ENCODE measurements at regions not wholly inside any gene's neighbourhood (a gene's known extent, or its start where the extent isn't known, plus 50 kb on each side); places are given as distances from the start of the nearest gene placed in this dataset.
"Not testable (repeated sequence)": the region's sequence is repeated elsewhere in the genome, so short reads cannot be mapped to it uniquely, and the experiment has no call there.

DNA sequence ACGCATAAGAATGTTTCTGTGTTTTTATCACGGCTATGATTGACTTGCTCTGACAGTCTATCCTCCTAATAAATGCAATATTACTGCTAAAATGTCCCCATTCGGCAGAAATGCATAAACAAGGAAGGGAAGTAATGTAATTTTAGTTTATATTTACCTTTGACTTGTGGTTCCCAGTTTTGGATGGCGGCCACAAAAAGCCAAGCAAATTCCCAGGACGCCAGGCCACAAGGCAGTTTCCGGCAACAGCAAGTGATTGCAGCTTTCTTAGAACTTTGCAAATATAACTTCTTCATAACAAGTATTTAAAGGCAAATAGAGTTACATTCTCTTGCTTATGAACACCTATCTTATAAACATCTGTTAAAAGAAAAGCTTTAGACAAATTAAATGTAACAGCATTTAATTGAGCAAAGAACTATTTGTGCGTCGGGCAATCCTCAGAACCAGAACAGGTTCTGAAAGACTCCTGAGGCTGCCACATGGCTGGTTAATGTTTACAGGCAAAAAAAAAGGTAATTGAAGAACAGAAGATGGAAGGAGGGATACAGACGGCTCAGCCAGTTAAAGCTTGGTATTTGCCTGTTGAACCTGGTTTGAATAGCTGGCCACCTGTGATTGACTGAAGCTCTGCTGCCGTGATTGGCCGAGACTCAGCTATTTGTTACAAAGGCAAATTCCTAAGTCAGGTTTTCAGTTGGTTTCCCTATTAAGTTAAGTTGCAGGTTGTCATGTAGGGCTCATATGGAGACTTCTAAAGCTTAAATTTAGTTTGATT, 80.8 kb downstream of the C21orf91 start:
- DNase-seq = no peak

GRCh38 chr21:17736072-17736471, 83.1 kb downstream of the C21orf91 start:
- no peak for DNase-seq

GRCh38 chr21:17733209-17733608, 85.9 kb downstream of the C21orf91 start:
- no peak for DNase-seq

- no peak for DNase-seq
These were observed 86.8 kb downstream of the C21orf91 start for GRCh38 chr21:17732306-17732705.

DNA sequence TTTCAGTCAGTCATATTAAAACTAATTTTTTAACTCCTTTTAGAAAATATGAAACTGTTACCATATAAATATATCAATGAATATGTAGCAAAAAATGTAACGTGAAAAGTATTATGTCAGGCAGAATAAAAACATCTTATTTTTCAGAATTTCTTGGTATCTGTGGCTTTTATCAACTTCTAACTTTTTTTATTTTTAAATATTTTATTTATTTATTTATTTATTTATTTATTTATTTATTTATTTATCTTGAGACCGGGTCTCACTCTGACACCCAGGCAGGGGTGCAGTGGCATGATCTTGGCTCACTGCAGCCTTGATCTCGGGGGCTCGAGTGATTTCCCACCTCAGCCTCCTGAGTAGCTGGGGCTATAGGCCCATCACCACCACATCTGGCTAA, 87.6 kb downstream of the C21orf91 start:
- no peak for DNase-seq

DNA sequence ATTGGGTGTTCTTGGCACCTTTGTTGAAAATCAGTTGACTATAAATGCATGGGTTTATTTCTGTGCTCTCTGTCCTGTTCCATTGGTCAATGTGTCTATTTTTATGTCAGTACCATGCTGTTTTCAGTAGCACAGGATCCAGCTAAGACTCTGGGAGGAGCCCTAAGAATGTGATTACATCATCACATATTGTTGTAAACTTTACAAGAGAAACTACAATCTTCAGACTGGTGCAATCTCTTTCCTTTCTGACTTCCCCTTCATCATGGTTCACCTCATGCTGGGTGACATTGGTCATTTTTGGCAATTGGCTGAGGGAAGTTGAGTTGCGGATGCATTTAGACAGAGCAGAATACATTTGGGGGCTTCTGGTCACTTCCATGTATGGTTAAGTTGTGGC, 88.4 kb downstream of the C21orf91 start:
- DNase-seq = no peak

DNA sequence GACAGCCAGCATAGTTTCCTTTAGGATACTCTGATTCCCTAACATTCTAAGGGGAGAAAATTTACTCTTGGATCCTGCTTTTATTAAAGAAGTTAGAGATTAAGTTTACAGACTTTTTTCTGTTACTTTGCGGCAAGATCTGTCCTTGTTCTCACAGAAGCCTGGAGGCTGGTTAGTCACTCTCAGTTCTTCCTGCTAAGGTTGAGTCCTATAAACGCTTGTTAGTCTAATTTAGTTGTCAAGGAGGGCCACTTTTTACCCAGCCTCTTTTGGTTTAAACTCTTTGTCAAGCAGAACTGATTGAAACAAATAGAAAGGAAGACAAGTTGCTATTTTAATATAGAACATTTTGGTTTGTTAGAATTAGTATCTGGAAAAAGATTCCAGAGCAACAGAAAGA, 89.7 kb downstream of the C21orf91 start:
- DNase-seq = no peak

DNA sequence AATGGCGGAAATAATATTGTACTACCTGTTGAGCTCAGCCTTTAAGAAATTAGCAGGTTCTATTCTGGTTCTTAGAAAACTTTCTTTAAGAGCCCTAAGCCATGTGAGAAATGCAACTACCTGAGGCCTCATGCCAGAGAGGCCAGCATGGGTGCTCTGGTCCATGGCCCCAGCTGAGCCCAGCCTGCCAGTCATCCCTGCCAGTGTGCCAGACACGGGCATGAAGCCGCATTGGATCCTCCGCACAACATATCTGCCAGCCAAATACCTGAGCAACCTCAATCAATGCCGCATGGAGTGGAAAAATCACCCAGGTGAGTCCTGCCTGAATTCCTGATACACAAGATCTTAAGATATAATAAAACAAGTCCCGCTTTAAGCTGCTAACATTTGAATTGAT, 91.8 kb downstream of the C21orf91 start:
- no peak for DNase-seq

DNA sequence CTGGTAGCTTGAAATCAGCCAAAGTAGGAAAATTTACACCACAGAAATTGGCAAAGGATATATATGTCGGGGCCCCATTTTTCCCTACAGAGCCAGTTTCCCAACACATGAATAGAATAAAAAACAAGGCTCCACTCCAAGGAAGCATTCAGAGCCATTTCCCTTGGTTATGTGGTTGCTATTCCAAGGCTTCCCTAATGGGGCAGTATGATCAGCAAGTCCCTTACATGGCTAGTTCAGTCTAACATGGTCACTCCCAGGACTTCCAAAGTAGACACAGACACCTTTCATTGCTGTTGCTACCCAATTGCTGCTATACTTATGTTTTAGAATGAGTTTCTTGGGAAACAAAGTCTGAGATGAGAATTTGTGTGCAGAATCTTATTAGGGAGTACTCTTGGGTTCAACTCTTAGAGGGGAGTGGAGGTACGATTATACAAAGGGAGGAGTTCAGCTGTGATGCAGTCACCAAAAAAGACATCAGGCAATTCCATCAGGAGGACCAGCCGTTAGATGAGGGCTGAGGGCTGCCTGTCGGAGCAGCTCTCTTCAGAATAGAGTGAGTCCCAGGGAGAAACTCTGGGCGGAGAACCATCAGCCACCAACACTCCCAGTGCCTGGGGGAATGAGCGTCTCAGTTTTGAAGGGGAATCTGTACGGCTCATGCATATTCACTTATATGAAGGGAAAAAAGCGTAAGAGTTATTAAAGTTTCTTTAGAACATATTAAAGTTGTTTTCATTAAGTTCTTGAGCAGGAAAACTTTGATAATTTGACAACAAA, 92.9 kb downstream of the C21orf91 start:
- peak; percentile 10 for DNase-seq

- DNase-seq = no peak
These were observed 93.8 kb downstream of the C21orf91 start for GRCh38 chr21:17725339-17725738.

- DNase-seq = no peak
These were observed 100.2 kb upstream of the BTG3 start for GRCh38 chr21:17712887-17713286.

DNA sequence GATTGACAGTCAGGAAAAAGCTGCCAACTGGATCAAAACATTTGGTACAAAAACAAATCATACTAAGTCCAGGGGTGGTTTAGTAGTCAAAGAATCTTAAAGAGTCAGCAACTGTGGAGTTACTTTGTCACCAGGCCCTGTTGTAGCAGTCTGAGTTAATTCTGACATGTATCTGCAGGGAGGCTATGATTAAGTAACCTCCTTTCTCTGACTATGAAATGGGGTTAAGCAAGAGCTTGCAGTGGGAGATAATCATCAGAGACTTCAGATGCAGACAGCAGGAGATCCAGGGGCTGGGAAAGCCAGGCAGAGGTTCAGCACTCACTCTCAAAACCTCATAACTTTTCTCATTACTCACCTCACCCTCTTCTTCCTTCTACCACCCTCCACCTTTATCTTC, 99.2 kb upstream of the BTG3 start:
- no peak for DNase-seq

GRCh38 chr21:17709266-17709611, 96.5 kb upstream of the BTG3 start:
- DNase-seq = no peak

DNA sequence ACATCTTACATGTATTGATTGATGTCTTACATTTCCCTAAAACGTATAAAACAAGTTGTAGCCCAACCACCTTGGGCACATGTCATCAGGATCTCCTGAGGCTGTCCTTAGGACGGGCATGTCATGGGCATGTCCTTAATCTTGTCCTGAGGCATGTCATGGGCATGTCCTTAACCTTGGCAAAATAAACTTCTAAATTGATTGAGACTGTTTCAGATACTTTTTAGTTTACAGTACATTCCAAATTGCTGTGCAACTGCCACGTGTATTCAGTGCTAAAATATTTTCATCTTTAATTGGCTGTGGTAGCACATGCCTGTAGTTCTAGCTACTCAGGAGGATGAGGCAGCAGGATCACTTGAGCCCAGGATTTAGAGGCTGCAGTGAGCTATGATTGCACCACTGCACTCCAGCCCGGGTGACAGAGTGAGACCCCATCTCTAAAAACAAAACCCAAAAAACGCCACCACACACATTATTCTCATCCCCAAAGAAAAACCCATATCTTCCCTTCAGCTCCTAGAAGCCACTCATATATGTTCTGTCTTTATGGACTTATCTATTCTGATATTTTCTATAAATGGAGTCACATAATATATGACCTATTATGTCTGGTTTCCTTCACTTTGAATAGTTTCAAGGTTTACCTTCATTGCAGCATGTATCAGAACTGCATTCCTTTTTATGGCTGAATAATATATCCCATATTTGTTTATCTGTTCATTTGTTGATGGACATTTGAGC, 96.0 kb upstream of the BTG3 start:
- DNase-seq = no peak

DNA sequence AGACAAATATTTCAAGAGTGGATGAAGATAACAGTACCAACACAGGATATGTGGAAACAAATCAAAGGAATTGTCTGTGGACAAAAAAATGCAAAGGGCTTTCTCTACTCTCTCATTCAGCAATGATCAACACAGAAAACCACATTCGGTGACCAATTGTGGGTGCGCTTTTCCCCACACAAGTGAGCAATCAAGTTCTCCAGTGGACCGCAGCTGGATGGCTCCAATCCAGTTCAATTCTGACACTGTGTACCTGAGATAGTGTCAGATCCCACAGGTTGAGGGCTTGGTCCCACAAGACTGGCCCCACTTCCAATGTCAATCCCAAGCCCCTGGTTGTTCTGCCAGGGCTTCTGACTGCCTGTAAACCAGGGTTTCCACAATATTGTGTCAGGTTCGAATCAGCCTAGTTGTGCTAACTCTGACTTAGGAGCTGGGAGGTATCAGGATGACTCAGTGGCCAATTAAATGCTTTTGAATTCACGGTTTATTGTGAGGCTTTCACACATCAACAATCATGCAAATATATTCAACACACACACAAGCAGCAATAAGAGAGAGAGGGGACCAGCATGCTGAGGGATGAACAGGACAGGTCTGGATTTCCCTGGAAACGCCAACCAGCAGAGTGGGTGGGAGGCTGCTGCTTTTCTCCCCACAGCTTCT, 87.0 kb upstream of the BTG3 start:
- DNase-seq = no peak

GRCh38 chr21:17697473-17697872, 84.8 kb upstream of the BTG3 start:
- DNase-seq = no peak

GRCh38 chr21:17694416-17694815, 81.7 kb upstream of the BTG3 start:
- not testable (repeated sequence) for DNase-seq

GRCh38 chr21:17693801-17694200, 81.1 kb upstream of the BTG3 start:
- DNase-seq = no peak

DNA sequence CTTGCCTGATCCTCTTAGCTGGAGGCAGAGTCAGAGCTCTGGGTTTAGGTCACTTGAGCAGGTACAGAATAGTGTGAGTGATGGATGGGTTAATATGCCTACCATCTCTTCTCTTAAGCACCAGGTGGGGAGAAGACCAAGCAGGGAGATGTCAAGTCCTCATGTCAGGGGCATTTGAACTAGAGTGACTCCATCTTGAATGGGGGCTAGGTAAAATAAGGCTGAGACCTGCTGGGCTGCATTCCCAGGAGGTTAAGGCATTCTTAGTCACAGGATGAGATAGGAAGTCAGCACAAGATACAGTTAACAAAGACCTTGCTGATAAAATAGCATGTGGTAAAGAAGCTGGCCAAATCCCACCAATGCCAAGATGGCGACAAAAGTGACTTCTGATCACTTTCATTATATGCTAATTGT, 77.4 kb upstream of the BTG3 start:
- DNase-seq = no peak

- DNase-seq = peak; percentile 15
These were observed 76.5 kb upstream of the BTG3 start for GRCh38 chr21:17688912-17689874.

DNA sequence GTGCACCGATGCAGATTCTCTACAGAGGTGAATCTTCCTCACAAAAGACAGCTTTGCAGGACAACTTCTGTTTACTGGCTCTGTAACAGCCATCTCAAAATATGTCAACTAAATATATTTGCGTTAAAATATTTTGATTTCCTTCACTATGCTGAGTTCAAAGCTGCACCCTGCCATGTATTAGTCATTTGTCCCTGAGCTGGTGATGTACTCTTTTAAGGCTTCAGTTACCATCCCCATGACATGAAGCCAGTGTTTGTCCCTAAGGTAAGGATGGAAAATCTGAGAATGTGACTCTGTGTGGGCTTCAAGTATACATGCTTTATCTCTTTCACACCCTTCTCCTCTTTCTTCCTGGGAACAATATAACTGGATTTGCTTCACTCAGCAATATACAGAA, 70.2 kb upstream of the BTG3 start:
- DNase-seq = no peak

- DNase-seq = peak; percentile 65
These were observed 66.4 kb upstream of the BTG3 start for GRCh38 chr21:17679002-17679600.

All from RPMI8226 (cell line).